ENCODE measurements at regions not wholly inside any gene's neighbourhood (a gene's known extent, or its start where the extent isn't known, plus 50 kb on each side); places are given as distances from the start of the nearest gene placed in this dataset.

DNA sequence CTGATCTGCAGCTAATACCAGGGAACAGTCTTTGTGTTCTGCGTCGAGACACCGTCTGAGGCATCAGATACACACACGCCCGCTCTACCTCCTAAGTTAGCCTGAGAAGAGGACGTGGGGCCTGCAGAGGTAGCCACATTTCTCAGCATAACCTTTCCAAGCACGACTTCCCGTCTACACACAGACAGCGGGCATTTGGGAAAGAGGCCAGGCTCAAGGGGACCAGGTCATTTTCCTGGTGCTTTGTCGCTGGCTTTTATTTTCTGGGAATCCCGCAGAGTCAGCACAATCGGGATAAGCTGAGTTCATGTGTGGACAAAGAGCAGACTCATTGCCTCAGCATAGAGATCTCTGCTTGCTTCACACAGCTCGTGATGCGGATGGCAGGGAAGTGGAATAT is 72.5 kb upstream of the SMYD2 start:
- no peak for DNase-seq

DNA sequence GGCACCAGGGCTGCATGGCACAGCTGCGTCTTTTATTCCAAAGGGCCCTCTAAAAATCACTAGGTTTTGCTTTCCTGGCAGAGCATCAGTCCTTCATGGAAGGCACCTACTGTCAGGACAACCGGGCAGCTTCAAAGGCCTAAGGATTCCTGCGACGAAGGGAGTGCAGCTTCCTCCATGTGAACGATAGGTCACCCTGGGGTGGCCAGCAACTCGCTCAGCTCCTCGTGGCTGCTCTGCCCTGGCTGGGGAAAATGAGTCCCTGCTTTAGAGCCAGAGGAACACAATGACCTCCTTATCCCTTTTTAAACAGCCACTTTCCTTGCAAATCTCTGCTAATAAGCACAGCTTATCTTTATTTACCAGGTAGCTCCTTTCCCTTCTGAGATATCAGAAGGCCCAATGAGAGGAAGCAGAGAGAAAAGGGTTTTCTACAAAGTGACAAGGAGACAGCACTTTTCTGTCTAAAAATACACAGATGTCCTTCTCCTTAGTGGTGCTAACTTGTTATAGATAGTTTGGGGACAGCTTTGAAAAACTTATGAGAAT is 71.6 kb upstream of the SMYD2 start:
- no peak for DNase-seq

DNA sequence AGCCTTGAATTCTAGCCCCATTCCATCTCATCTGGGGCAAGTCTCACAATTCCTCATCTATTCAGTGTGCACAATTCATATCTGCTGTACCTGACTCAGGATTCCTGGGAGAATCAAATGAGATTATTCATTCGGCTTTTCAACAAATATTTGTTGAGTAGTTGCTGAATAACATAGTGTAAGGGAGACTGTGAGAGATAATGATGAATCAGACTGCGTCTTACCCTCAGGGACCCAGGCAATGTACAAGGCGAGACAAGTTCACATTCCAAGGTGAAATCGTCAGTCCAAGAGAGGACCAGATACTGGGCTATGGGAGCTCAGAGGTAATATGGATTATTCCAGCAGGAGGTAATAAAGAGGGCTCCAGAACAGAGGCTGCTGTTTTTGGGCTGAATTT is 67.8 kb upstream of the SMYD2 start:
- DNase-seq: no peak

DNA sequence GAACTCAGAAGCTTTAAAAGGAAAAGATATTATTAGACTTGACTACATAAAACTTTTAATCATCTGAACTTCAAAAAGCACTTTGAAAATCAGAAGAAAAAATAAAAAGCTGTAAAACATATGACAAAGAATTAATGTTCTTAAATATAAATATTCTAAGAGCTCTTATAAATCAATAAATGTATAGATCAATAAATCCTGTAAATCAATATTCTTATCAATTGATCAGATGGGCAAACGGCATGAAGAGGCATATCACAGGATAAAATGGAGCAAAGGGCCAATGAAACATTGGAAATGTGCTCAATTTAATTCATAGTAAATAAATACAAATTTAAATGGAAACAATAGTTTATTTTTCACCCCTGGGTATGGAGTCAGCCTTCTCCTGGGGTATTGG is 66.1 kb upstream of the SMYD2 start:
- DNase-seq: no peak

DNA sequence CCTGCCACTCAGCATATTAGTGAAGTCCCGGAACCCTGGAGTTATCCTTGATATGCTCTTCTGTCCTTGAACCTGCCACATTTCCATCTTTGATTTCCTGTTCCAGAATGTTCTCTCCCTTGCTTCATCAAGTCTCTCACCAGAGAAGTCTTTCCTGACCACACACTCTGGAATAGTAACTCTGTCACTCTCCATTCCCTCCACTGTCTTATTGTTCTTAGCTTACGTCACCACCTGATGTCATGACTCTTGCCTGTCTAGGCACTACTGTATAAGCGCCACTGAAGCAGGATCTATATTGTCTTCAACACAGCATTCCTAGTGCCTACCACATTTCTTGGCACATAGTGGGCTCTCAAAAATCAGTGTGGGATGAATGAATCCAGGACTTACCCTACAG is 65.4 kb upstream of the SMYD2 start:
- DNase-seq: no peak

DNA sequence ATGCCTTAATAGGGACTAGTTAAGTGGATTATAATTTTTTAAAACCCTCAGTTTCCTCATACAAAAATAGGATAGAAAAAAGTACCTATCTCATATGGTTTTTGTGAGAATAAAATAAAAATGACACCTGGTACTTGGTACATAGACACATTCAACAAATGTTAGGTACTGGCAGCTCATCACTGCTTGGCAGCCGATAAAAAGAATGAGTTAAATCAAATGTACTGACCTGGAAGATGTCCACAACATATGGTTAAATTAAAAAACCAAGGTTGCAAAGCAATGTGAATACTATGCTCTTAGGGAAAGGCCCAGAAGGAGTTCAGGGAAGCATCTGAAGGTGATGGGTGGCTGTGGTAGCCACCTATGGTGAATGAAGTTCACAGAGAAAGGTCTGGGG is 64.9 kb upstream of the SMYD2 start:
- no peak for DNase-seq

DNA sequence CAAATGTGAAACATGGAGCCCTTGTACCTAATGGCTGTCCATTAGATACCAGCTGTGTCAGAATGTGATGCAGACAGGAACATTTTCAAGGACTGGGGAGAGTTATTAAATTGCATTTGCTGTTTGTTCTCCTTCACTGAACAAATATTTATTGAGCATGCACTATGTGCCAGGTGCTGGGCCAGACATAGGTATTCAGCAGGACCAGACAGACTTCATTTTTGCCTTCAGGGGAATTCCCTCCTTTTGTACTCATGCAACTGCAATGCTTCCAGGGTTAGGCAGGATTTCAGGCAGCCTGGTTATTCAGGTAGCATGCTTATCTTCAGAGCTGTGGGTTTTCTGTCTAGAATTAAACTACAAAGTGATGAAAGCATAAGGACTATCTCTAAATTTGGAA is 64.2 kb upstream of the SMYD2 start:
- no peak for DNase-seq

DNA sequence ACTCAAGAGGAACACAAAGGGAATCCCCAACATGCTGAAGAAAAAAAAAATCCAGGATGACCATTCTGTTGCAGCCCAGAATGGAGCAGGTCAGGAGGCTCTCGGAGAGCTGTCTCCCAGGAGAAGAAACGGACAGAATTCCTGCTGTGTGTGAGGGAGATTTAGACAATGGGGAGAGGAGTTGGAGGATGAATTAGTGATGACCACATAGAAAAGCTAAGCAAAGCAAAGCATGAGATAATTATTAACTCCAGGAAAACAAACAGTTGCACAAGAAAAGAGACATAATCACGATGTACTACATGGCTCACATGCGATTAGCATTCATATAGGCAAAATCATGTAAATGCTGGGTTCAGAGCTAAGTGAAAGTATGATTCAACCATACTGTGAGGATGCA is 61.1 kb upstream of the SMYD2 start:
- DNase-seq: no peak

DNA sequence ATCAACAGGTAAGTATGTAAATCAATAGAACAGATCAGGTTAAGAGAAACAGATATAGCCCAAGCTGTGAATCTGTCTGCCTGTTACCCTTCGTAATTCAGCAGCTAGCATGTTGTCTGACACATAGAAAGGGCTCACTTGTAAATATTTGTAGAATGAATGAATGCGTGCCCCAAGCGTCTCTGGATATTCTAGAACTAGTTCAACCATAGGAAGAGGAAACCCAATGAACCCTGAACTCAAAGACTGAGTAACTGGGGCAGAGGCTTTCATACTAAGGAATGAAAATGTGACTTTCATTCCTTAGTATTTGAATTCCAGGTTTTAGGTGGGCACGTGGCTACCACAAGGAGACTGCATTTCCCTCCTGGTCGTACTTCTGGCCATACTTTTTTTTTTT is 60.1 kb upstream of the SMYD2 start:
- no peak for DNase-seq

DNA sequence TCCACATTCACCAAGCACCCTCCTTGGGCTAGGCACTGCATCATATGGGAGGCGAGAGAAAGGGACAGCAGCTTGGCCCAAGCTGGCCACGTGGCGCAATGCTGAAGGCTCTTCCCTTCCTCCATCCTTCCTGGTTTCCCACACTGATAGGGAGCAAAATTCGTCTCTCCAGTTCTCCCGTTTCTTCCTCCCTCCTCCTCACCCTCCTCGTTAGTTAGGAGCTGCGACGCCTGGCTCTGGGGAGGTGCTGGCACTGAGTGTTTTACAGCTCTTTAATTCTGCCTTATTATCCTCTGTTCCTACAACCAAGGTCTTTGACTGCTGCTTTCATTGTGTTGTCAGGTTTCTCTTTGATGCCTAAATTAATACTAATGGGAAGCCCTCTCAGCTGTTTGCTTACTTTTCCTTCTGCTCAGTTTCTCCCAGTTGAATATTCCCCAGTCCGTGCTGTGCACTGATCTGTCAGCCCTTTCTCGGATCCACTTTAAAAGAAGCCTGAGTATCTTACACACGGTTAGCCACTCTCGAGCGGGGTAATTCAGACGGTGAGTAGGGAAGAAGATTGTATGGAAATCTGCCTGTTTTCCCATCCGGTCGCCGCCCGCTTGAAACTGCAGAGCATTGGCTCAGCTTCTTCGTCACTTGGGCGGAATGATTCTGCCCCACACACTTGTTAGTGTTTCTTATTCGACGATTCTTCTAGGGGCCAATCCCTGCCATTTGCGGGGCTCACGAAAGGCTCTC is 56.2 kb upstream of the SMYD2 start:
- DNase-seq: no peak

DNA sequence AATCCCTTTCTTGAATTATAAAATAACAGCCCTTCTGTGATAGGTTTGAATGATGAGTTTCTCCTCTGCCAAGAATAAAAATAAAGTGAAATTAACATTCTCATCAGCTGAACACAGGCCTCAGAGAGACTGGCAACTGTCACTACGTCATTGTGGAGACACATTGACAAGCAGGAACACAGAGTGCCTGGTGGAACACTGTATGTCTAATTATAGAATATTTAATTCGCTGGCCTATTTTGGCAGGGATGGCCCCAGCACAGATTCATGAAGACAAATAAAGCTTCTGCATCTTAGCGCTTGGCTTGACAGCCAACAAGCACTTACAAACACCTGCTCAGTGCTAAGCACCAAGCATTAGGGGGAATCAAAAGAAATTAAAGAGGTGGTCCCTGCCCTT is 52.0 kb upstream of the SMYD2 start:
- no peak for DNase-seq

DNA sequence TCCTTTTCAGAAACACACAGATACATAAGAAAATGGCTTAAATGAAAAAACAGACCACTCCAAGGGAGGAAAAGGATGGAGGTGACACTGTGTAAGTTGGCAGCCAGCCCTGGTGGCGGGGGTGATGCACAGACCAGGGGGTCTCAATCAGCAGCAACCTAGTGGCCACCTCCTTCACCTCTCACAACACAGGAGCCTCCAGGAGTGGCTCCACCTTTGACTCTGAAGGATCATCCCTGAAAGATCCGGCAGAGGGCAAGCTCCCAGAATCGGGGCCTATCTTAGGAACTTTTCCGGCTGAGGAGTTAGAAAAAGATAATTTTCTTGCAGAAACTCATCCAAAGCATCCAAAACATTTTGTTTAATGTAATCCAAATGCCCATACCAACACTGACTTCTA is 51.2 kb upstream of the SMYD2 start:
- no peak for DNase-seq
